H1 (cell line): ENCODE measurements at regions not wholly inside any gene's neighbourhood (a gene's known extent, or its start where the extent isn't known, plus 50 kb on each side); places are given as distances from the start of the nearest gene placed in this dataset.

Experiments used
- CTCF ChIA-PET: fragments of 300-600 bp; sonication (Branson Sonifier 250); formaldehyde crosslinking; loops from one replicate; lab custom pipeline; 2021; ENCODE audit not compliant: partially characterized antibody; lab: Charles Lee
- POLR2A ChIA-PET: fragments of 300-600 bp; sonication (Branson Sonifier 250); formaldehyde crosslinking; loops from one replicate; lab custom pipeline; 2021; ENCODE audit warnings: inconsistent platforms; ENCODE audit not compliant: partially characterized antibody; lab: Charles Lee
- DNase-seq, 2 experiments: peaks; one replicate each; pipeline versions ENCODE4 v3.0.0 to v3.0.0-alpha.2; 2010 to 2022; ENCODE audit warnings: low spot score in 2 of 2, low read depth in 1 of 2, mixed read lengths in 1 of 2
- FAIRE-seq: peaks from 2 replicates; lab custom pipeline; 2011; peaks lifted over from hg19 to GRCh38; lab: Jason Lieb, UNC
- H2AFZ ChIP-seq: 2 replicates; pipeline ENCODE4 v1.8.1; 2012; ENCODE audit warnings: low read length, inconsistent platforms
- H2AK5ac ChIP-seq: 2 replicates; pipeline ENCODE4 v1.6.1; 2013; ENCODE audit warnings: low read depth, low read length
- H2BK120ac ChIP-seq: replicated peaks from 2 replicates; pipeline ENCODE3; 2013; ENCODE audit warnings: low read depth, low read length, inconsistent platforms
- H2BK12ac ChIP-seq: 2 replicates; pipeline ENCODE4 v1.6.1; 2013; ENCODE audit warnings: low read depth, low read length
- H2BK15ac ChIP-seq: 2 replicates; pipeline ENCODE4 v1.6.1; 2013; ENCODE audit warnings: low read length
- H2BK20ac ChIP-seq: 2 replicates; pipeline ENCODE4 v1.6.1; 2013; ENCODE audit warnings: low read length
- H2BK5ac ChIP-seq: 2 replicates; pipeline ENCODE4 v1.6.1; 2013; ENCODE audit warnings: low read depth, low read length
- H3K14ac ChIP-seq: 2 replicates; pipeline ENCODE4 v1.6.1; 2013; ENCODE audit warnings: inconsistent platforms; ENCODE audit not compliant: insufficient read length
- H3K18ac ChIP-seq: 2 replicates; pipeline ENCODE4 v1.6.1; 2013; ENCODE audit warnings: low read length; ENCODE audit errors: extremely low read depth
- H3K23ac ChIP-seq: 2 replicates; pipeline ENCODE4 v1.6.1; 2013; ENCODE audit warnings: inconsistent platforms; ENCODE audit not compliant: insufficient read length
- H3K23me2 ChIP-seq: 2 replicates; pipeline ENCODE4 v1.6.1; 2013; ENCODE audit warnings: low read depth, low read length
- H3K27ac ChIP-seq: 2 replicates; pipeline ENCODE4 v1.6.1; 2011; ENCODE audit warnings: low read depth, low read length, inconsistent platforms
- H3K27me3 ChIP-seq, 4 experiments: replicated peaks in 1 of 4; 1 replicate in 1 of 4; 2 replicates in 3 of 4; pipeline versions ENCODE4 v1.6.1 to v1.8.1; 2011 to 2013; ENCODE audit warnings: low read length in 3 of 4, mild to moderate bottlenecking in 3 of 4, inconsistent platforms in 2 of 4, mixed read lengths in 2 of 4, moderate library complexity in 1 of 4; ENCODE audit not compliant: control insufficient read depth in 3 of 4, insufficient read depth in 3 of 4; ENCODE audit errors: extremely low read depth in 1 of 4
- H3K36me3 ChIP-seq, 4 experiments: 2 replicates each; pipeline versions ENCODE4 v1.6.1 to v1.8.1; 2011 to 2013; ENCODE audit warnings: mild to moderate bottlenecking in 4 of 4, low read length in 3 of 4, moderate library complexity in 2 of 4, control low read depth in 1 of 4, inconsistent platforms in 1 of 4; ENCODE audit not compliant: insufficient read depth in 4 of 4, control insufficient read depth in 2 of 4
- H3K4ac ChIP-seq: replicated peaks from 2 replicates; pipeline ENCODE3; 2013; ENCODE audit warnings: low read length, low read depth, mixed read lengths, inconsistent platforms; ENCODE audit not compliant: insufficient read length
- H3K4me1 ChIP-seq, 4 experiments: replicated peaks in 1 of 4; 1 replicate in 1 of 4; 2 replicates in 3 of 4; pipeline versions ENCODE4 v1.6.1 to v1.8.1; 2011 to 2013; ENCODE audit warnings: low read length in 3 of 4, inconsistent platforms in 2 of 4, mixed read lengths in 1 of 4; ENCODE audit not compliant: insufficient read depth in 4 of 4, control insufficient read depth in 3 of 4
- H3K4me2 ChIP-seq, 2 experiments: 2 replicates each; pipeline versions ENCODE4 v1.6.1 to v1.8.1; 2011 to 2013; ENCODE audit warnings: low read depth in 2 of 2, low read length in 2 of 2, control low read depth in 1 of 2, inconsistent platforms in 1 of 2, mild to moderate bottlenecking in 1 of 2; ENCODE audit not compliant: insufficient read depth in 1 of 2
- H3K4me3 ChIP-seq, 4 experiments: fragments of 200-600, 300-600 bp in 1 of 4; sonication (generic), shearing (Covaris generic), sonication (Bioruptor Twin) in 1 of 4; 2 replicates each; pipeline versions ENCODE4 v1.5.1 to v1.8.1; 2011 to 2016; ENCODE audit warnings: low read length in 4 of 4, low read depth in 3 of 4, control low read depth in 2 of 4, inconsistent platforms in 2 of 4, mild to moderate bottlenecking in 2 of 4, mixed read lengths in 1 of 4, moderate library complexity in 1 of 4; ENCODE audit not compliant: insufficient read depth in 2 of 4; ENCODE audit errors: extremely low read depth in 1 of 4
- H3K56ac ChIP-seq: replicated peaks from 2 replicates; pipeline ENCODE3; 2013; ENCODE audit warnings: low read depth, mild to moderate bottlenecking, mixed read lengths, low read length, inconsistent platforms; ENCODE audit not compliant: insufficient read length
- H3K79me1 ChIP-seq: 2 replicates; pipeline ENCODE4 v1.6.1; 2013; ENCODE audit warnings: low read depth, low read length, control low read depth
- H3K79me2 ChIP-seq, 2 experiments: 2 replicates each; pipeline versions ENCODE4 v1.6.1 to v1.8.1; 2012 to 2013; ENCODE audit warnings: low read length in 2 of 2, mild to moderate bottlenecking in 2 of 2, inconsistent platforms in 1 of 2; ENCODE audit not compliant: insufficient read depth in 2 of 2, control insufficient read depth in 1 of 2
- H3K9ac ChIP-seq, 4 experiments: replicated peaks in 1 of 4; 1 replicate in 1 of 4; 2 replicates in 3 of 4; pipeline versions ENCODE4 v1.6.1 to v1.8.1; 2011 to 2013; ENCODE audit warnings: low read depth in 3 of 4, low read length in 3 of 4, control low read depth in 2 of 4, mild to moderate bottlenecking in 2 of 4, moderate library complexity in 2 of 4, inconsistent platforms in 1 of 4; ENCODE audit errors: extremely low read depth in 1 of 4
- H3K9me3 ChIP-seq, 2 experiments: 2 replicates each; pipeline versions ENCODE4 v1.6.1 to v1.8.1; 2012 to 2013; ENCODE audit warnings: mild to moderate bottlenecking in 2 of 2, moderate library complexity in 2 of 2, control low read depth in 1 of 2, inconsistent platforms in 1 of 2, low read depth in 1 of 2, low read length in 1 of 2, mixed read lengths in 1 of 2; ENCODE audit not compliant: insufficient read depth in 2 of 2
- H4K20me1 ChIP-seq, 2 experiments: replicated peaks in 1 of 2; 2 replicates each; pipeline versions ENCODE3 to v1.8.1; 2011 to 2013; ENCODE audit warnings: inconsistent platforms in 2 of 2, low read length in 2 of 2, mild to moderate bottlenecking in 1 of 2; ENCODE audit not compliant: insufficient read depth in 2 of 2, control insufficient read depth in 1 of 2
- H4K5ac ChIP-seq: 2 replicates; pipeline ENCODE4 v1.6.1; 2013; ENCODE audit warnings: low read length, low read depth, mixed read lengths, inconsistent platforms; ENCODE audit not compliant: insufficient read length
- H4K8ac ChIP-seq: 2 replicates; pipeline ENCODE4 v1.8.0; 2013; ENCODE audit warnings: mild to moderate bottlenecking, moderate library complexity, low read length, inconsistent platforms; ENCODE audit not compliant: insufficient read depth; ENCODE audit errors: extremely low read depth
- H4K91ac ChIP-seq: replicated peaks from 2 replicates; pipeline ENCODE3; 2013; ENCODE audit warnings: low read length, mixed read lengths, inconsistent platforms; ENCODE audit not compliant: insufficient read length
- BACH1 ChIP-seq: IDR thresholded peaks from 2 replicates; pipeline ENCODE4 v1.6.1; 2012; ENCODE audit warnings: low read length, improper control_type of control experiment
- CHD2 ChIP-seq: IDR thresholded peaks from 2 replicates; pipeline ENCODE4 v1.6.1; 2012; ENCODE audit warnings: low read length, improper control_type of control experiment
- E2F6 ChIP-seq: IDR thresholded peaks from 2 replicates; pipeline ENCODE4 v1.6.1; 2012; ENCODE audit warnings: inconsistent platforms
- EGR1 ChIP-seq: IDR thresholded peaks from 2 replicates; pipeline ENCODE4 v1.6.1; 2011; ENCODE audit warnings: low read depth, low read length, borderline replicate concordance
- EP300 ChIP-seq, 2 experiments: IDR thresholded peaks; 1 replicate in 1 of 2; 2 replicates in 1 of 2; pipeline ENCODE4 v1.6.1; 2011 to 2012; ENCODE audit warnings: low read depth in 2 of 2, low read length in 2 of 2, mild to moderate bottlenecking in 2 of 2, borderline replicate concordance in 1 of 2, inconsistent platforms in 1 of 2, moderate library complexity in 1 of 2
- HDAC2 ChIP-seq, 2 experiments: fragments of 300-600 bp in 1 of 2; sonication (generic) in 1 of 2; IDR thresholded peaks; 2 replicates each; pipeline ENCODE4 v1.6.1; 2011 to 2012; ENCODE audit warnings: low read depth in 2 of 2, low read length in 2 of 2, mild to moderate bottlenecking in 2 of 2, moderate library complexity in 2 of 2, borderline replicate concordance in 1 of 2, inconsistent platforms in 1 of 2
- HDAC6 ChIP-seq: IDR thresholded peaks from one replicate; pipeline ENCODE4 v1.7.1; 2012; ENCODE audit warnings: low read depth, mild to moderate bottlenecking, inconsistent platforms, low read length, moderate library complexity
- JUND ChIP-seq: IDR thresholded peaks from 2 replicates; pipeline ENCODE4 v1.6.1; 2011; ENCODE audit warnings: mild to moderate bottlenecking, improper control_type of control experiment, low read length
- KDM5A ChIP-seq: fragments of 200-600 bp; IDR thresholded peaks from 2 replicates; pipeline ENCODE4 v1.7.1; 2012; ENCODE audit warnings: mild to moderate bottlenecking, low read length, inconsistent platforms, mixed read lengths
- SIRT6 ChIP-seq: IDR thresholded peaks from one replicate; pipeline ENCODE4 v1.7.1; 2012; ENCODE audit warnings: low read length, inconsistent platforms
- SP2 ChIP-seq: IDR thresholded peaks from 2 replicates; pipeline ENCODE4 v1.6.1; 2012; ENCODE audit warnings: mild to moderate bottlenecking, low read length, inconsistent platforms
- SRF ChIP-seq: IDR thresholded peaks from 2 replicates; pipeline ENCODE4 v1.6.1; 2011; ENCODE audit warnings: mild to moderate bottlenecking, low read depth, low read length, moderate library complexity
- TAF1 ChIP-seq: IDR thresholded peaks from 2 replicates; pipeline ENCODE4 v1.6.1; 2011; ENCODE audit warnings: mild to moderate bottlenecking, low read depth, low read length
- TEAD4 ChIP-seq: IDR thresholded peaks from 2 replicates; pipeline ENCODE4 v1.6.1; 2012; ENCODE audit warnings: low read depth, low read length, inconsistent platforms, mixed read lengths
- YY1 ChIP-seq: IDR thresholded peaks from 2 replicates; pipeline ENCODE4 v1.6.1; 2011; ENCODE audit warnings: low read depth, mild to moderate bottlenecking, low read length
- WGBS, 2 experiments: shearing (Covaris generic) in 1 of 2; methylation state at CpG; one replicate each; pipeline versions ENCODE4 v1.1.6 to v1.1.7; 2013 to 2015; ENCODE audit warnings: low lambda C conversion rate in 2 of 2, mixed read lengths in 2 of 2, inconsistent platforms in 1 of 2, low coverage in 1 of 2, missing lambda C conversion rate in 1 of 2; ENCODE audit not compliant: insufficient replicate concordance in 2 of 2, insufficient coverage in 1 of 2, insufficient read length in 1 of 2; ENCODE audit errors: extremely low coverage in 1 of 2, missing lambda C conversion rate in 1 of 2; 5-methylcytosine and 5-hydroxymethylcytosine counted together

- H2AK5ac ChIP-seq = no peak overlapping the region
- no peak overlapping the region for H4K5ac ChIP-seq
- no peak overlapping the region for H3K23ac ChIP-seq
- H3K27me3 ChIP-seq = no peaks in the 10 kb centered on the region
- H3K79me2 ChIP-seq = no peaks in the 10 kb centered on the region
- no peak overlapping the region for H2BK12ac ChIP-seq
- CTCF ChIA-PET = no interaction called here
- H3K9ac ChIP-seq = peak overlapping the region in 1 of 4 experiments; percentile 34; a peak in 1 of 7 replicates
- POLR2A ChIA-PET = interaction anchor here (0.8 kb wide), 1 partner anchor 8 kb away, joined by 3 read pairs; no protein-coding TSS in a partner anchor
- H3K4me2 ChIP-seq = 0 out of 4 replicates have a peak overlapping the region, but pooled peaks of 1 of the 2 experiments have one; percentile 0
- no peak overlapping the region for H3K4me3 ChIP-seq
- H2BK15ac ChIP-seq = no peak overlapping the region
- H3K4ac ChIP-seq = no peak overlapping the region
- no peaks in the 10 kb centered on the region for H4K20me1 ChIP-seq
- no peak overlapping the region for H3K27ac ChIP-seq
- H4K8ac ChIP-seq = no peak overlapping the region
- no peaks in the 10 kb centered on the region for H3K9me3 ChIP-seq
- H4K91ac ChIP-seq = no peak overlapping the region
- no peak overlapping the region for H2BK120ac ChIP-seq
- H2BK20ac ChIP-seq = no peak overlapping the region
- WGBS, 2 experiments = 75% methylated on average over 2 of the region's 2 CpGs; no CpG with 5 or more reads in 1 of the 2 experiments
- no peak overlapping the region for H2BK5ac ChIP-seq
- no peaks in the 10 kb centered on the region for H3K79me1 ChIP-seq
- FAIRE-seq = no peak
- DNase-seq = no peak
- H3K18ac ChIP-seq = no peak overlapping the region
- H3K4me1 ChIP-seq = no peaks in the 10 kb centered on the region; a peak in 2 of 7 replicates
- peak overlapping the region; percentile 79; the same call in 1 of the 2 replicates for H2AFZ ChIP-seq
- no peak overlapping the region for H3K56ac ChIP-seq
- no peak overlapping the region for H3K14ac ChIP-seq
- H3K36me3 ChIP-seq = no peaks in the 10 kb centered on the region
- no peaks in the 10 kb centered on the region for H3K23me2 ChIP-seq
- no peak for TF ChIP-seq SRF
- TF ChIP-seq SP2 = no peak
- no peak for TF ChIP-seq TEAD4
- no peak for TF ChIP-seq EGR1
- TF ChIP-seq E2F6 = no peak
- no peak for TF ChIP-seq BACH1
- no peak for TF ChIP-seq JUND
- TF ChIP-seq YY1 = no peak
- no peak for TF ChIP-seq KDM5A
- no peak for TF ChIP-seq TAF1
- no peak for TF ChIP-seq SIRT6
- no peak for TF ChIP-seq HDAC2 (IDR thresholded peaks at IDR 0.05; ENCODE audit: borderline replicate concordance in 1 of 2, low read depth in 2 of 2, low read length in 2 of 2)
- no peak for TF ChIP-seq EP300 (IDR thresholded peaks at IDR 0.05; ENCODE audit: borderline replicate concordance in 1 of 2, low read depth in 2 of 2, low read length in 2 of 2)
- no peak for TF ChIP-seq CHD2
- TF ChIP-seq HDAC6 = no peak
Measured at GRCh38 chr4:100280807-100281206, 90.5 kb upstream of the DDIT4L start.
